HCT116 (cell line): ENCODE measurements at regions not wholly inside any gene's neighbourhood (a gene's known extent, or its start where the extent isn't known, plus 50 kb on each side); places are given as distances from the start of the nearest gene placed in this dataset.

Experiments
- ATAC-seq: fragments of 200-7000 bp; cut with Tn5 transposase; 2 replicates; pipeline ENCODE4 v1.9.1; 2020; ENCODE audit warnings: mild to moderate bottlenecking, moderate library complexity
- BruUV-seq: library from RNA; stranded (reverse); fragments of 400-500 nt; replicated peaks from 2 replicates; lab custom pipeline; 2021; lab: Mats Ljungman, UMichigan
- CTCF ChIA-PET: fragments of 300-600 bp; sonication (Branson Sonifier 250); formaldehyde crosslinking; loops from one replicate; lab custom pipeline; 2021; ENCODE audit warnings: antibody characterized with exemption; lab: Charles Lee
- POLR2A ChIA-PET: fragments of 300-600, 350-600 bp; sonication (Branson Sonifier 250); formaldehyde crosslinking; loops from one replicate; lab custom pipeline; 2021; ENCODE audit warnings: antibody characterized with exemption; lab: Charles Lee
- RAD21 ChIA-PET, 2 experiments: fragments of 300-600 bp; sonication (Branson Sonifier 250); formaldehyde crosslinking; loops; one replicate each; lab custom pipeline; 2023; ENCODE audit warnings: low total read pairs in 2 of 2; ENCODE audit not compliant: uncharacterized antibody in 2 of 2, unreplicated experiment in 2 of 2, low non-redundant PET in 1 of 2; lab: Charles Lee
- DNase-seq: peaks from one replicate; pipeline ENCODE4 v3.0.0-alpha.2; 2010; ENCODE audit warnings: low read depth, low spot score
- H2AFZ ChIP-seq: fragments of 200-600 bp; shearing (Covaris generic), sonication (generic); 2 replicates; pipeline ENCODE4 v1.6.1; 2017; ENCODE audit warnings: low read depth, mixed run types, mixed read lengths, antibody characterized with exemption, low read length; ENCODE audit not compliant: poor library complexity, severe bottlenecking
- H3K27ac ChIP-seq: 2 replicates; pipeline ENCODE4 v1.5.1; 2012; ENCODE audit warnings: low read depth, low read length
- H3K27me3 ChIP-seq: fragments of 200-600 bp; sonication (generic); 2 replicates; pipeline ENCODE4 v1.6.1; 2016; ENCODE audit warnings: mixed run types, low read length, mixed read lengths; ENCODE audit not compliant: insufficient read depth
- H3K36me3 ChIP-seq, 2 experiments: fragments of 200-500 bp in 1 of 2; fragments of 200-600 bp in 1 of 2; sonication (Bioruptor generic) in 1 of 2; sonication (generic) in 1 of 2; 2 replicates each; pipeline versions ENCODE4 v1.5.1 to v1.6.1; 2014 to 2016; ENCODE audit warnings: low read length in 2 of 2, inconsistent platforms in 1 of 2, mixed read lengths in 1 of 2, mixed run types in 1 of 2; ENCODE audit not compliant: insufficient read depth in 2 of 2, control insufficient read depth in 1 of 2
- H3K4me1 ChIP-seq, 2 experiments: fragments of 200-600 bp in 1 of 2; sonication (generic) in 1 of 2; 2 replicates each; pipeline versions ENCODE4 v1.5.1 to v1.6.1; 2012 to 2017; ENCODE audit warnings: low read length in 2 of 2, inconsistent platforms in 1 of 2, mild to moderate bottlenecking in 1 of 2, mixed read lengths in 1 of 2, mixed run types in 1 of 2, moderate library complexity in 1 of 2; ENCODE audit not compliant: insufficient read depth in 2 of 2, control insufficient read depth in 1 of 2
- H3K4me2 ChIP-seq: fragments of 200-600 bp; sonication (generic); 2 replicates; pipeline ENCODE4 v1.6.1; 2017; ENCODE audit warnings: mixed run types, low read length, mixed read lengths
- H3K4me3 ChIP-seq, 2 experiments: fragments of 200-600 bp in 1 of 2; sonication (generic) in 1 of 2; replicated peaks in 1 of 2; 2 replicates each; pipeline ENCODE4 v1.5.1; 2011 to 2016; ENCODE audit warnings: low read length in 2 of 2, control low read depth in 1 of 2, low read depth in 1 of 2, mild to moderate bottlenecking in 1 of 2, mixed read lengths in 1 of 2, mixed run types in 1 of 2
- H3K79me2 ChIP-seq: fragments of 200-600 bp; sonication (generic); 2 replicates; pipeline ENCODE4 v1.6.1; 2017; ENCODE audit warnings: mild to moderate bottlenecking, mixed run types, low read length, moderate library complexity, mixed read lengths; ENCODE audit not compliant: insufficient read depth
- H3K9ac ChIP-seq: fragments of 200-600 bp; sonication (generic); 2 replicates; pipeline ENCODE4 v1.6.1; 2016; ENCODE audit warnings: low read length, mixed read lengths
- H3K9me2 ChIP-seq: fragments of 200-600 bp; sonication (generic), shearing (Covaris generic); 2 replicates; pipeline ENCODE4 v1.6.1; 2017; ENCODE audit warnings: mixed run types, mild to moderate bottlenecking, moderate library complexity; ENCODE audit not compliant: insufficient read depth
- H3K9me3 ChIP-seq, 2 experiments: fragments of 200-500 bp in 1 of 2; fragments of 200-600 bp in 1 of 2; sonication (Bioruptor generic) in 1 of 2; sonication (generic) in 1 of 2; 2 replicates each; pipeline ENCODE4 v1.6.1; 2014 to 2017; ENCODE audit warnings: low read length in 2 of 2, mixed read lengths in 2 of 2, inconsistent platforms in 1 of 2, low read depth in 1 of 2, mild to moderate bottlenecking in 1 of 2, mixed run types in 1 of 2, moderate library complexity in 1 of 2; ENCODE audit not compliant: control insufficient read depth in 1 of 2, insufficient read depth in 1 of 2
- H4K20me1 ChIP-seq: fragments of 200-600 bp; sonication (generic), shearing (Covaris generic); 2 replicates; pipeline ENCODE4 v1.6.1; 2017; ENCODE audit warnings: mixed run types, mild to moderate bottlenecking, moderate library complexity; ENCODE audit not compliant: insufficient read depth
- EGR1 ChIP-seq: IDR thresholded peaks from 2 replicates; pipeline ENCODE4 v1.6.1; 2012; ENCODE audit warnings: low read depth
- EZH2 ChIP-seq: fragments of 200-600 bp; sonication (generic); IDR thresholded peaks from 2 replicates; pipeline ENCODE4 v1.6.1; 2017; ENCODE audit warnings: antibody characterized with exemption, mixed run types
- EZH2phosphoT487 ChIP-seq: fragments of 200-600 bp; IDR thresholded peaks from 2 replicates; pipeline ENCODE4 v1.6.1; 2018; ENCODE audit warnings: antibody characterized with exemption, borderline replicate concordance
- FOSL1 ChIP-seq: IDR thresholded peaks from 2 replicates; pipeline ENCODE4 v1.6.1; 2012; ENCODE audit warnings: low read depth
- JUND ChIP-seq: IDR thresholded peaks from 2 replicates; pipeline ENCODE4 v1.6.1; 2012
- POLR2AphosphoS5 ChIP-seq: IDR thresholded peaks from 2 replicates; pipeline ENCODE4 v1.6.1; 2011; ENCODE audit warnings: mild to moderate bottlenecking, low read depth, low read length, moderate library complexity
- SIN3A ChIP-seq: IDR thresholded peaks from 2 replicates; pipeline ENCODE4 v1.6.1; 2012; ENCODE audit warnings: low read depth
- SP1 ChIP-seq: IDR thresholded peaks from 2 replicates; pipeline ENCODE4 v1.6.1; 2012; ENCODE audit warnings: low read depth
- TCF7L2 ChIP-seq: IDR thresholded peaks from 2 replicates; pipeline ENCODE4 v1.7.0; 2011; ENCODE audit warnings: borderline replicate concordance, inconsistent platforms; ENCODE audit not compliant: insufficient read depth, insufficient read length; ENCODE audit errors: extremely low read depth
- YY1 ChIP-seq: IDR thresholded peaks from 2 replicates; pipeline ENCODE4 v1.6.1; 2011; ENCODE audit warnings: low read length, low read depth, moderate library complexity, mild to moderate bottlenecking; ENCODE audit not compliant: insufficient replicate concordance; ENCODE audit errors: extremely low read depth
- ZFX ChIP-seq: fragments of 450-650 bp; IDR thresholded peaks from 2 replicates; pipeline ENCODE4 v1.6.1; 2017
- ZNF274 ChIP-seq: fragments of 200-500 bp; sonication (Bioruptor generic); IDR thresholded peaks from 2 replicates; pipeline ENCODE4 v1.6.1; 2014; ENCODE audit warnings: mild to moderate bottlenecking, low read depth, low read length, inconsistent platforms
- intact Hi-C: fragments of 100-400 bp; cut with micrococcal nuclease; formaldehyde crosslinking; loops from 2 replicates; pipeline ENCODE4 v1.10.0; 2022
- TF ChIP-seq, protein P1 (sequence below): IDR thresholded peaks from 2 replicates; pipeline ENCODE4 v1.6.1; 2012; ENCODE audit warnings: low read depth
- TF ChIP-seq, protein P2 (sequence below): IDR thresholded peaks from 2 replicates; pipeline ENCODE4 v1.6.1; 2011; ENCODE audit warnings: mild to moderate bottlenecking, low read length, moderate library complexity; ENCODE audit not compliant: insufficient replicate concordance; ENCODE audit errors: extremely low read depth
- TF ChIP-seq, protein P3 (sequence below), 3 experiments: fragments of 200-600 bp in 1 of 3; sonication (generic) in 1 of 3; IDR thresholded peaks in 2 of 3; conservative IDR thresholded peaks in 1 of 3; 2 replicates each; pipeline ENCODE4 v1.5.1; 2012 to 2017; ENCODE audit warnings: low read depth in 2 of 3, low read length in 2 of 3, antibody characterized with exemption in 1 of 3, borderline replicate concordance in 1 of 3, control low read depth in 1 of 3, mild to moderate bottlenecking in 1 of 3, mixed read lengths in 1 of 3, mixed run types in 1 of 3, moderate library complexity in 1 of 3; ENCODE audit not compliant: insufficient read depth in 1 of 3
- TF ChIP-seq, protein P4 (sequence below): IDR thresholded peaks from 2 replicates; pipeline ENCODE4 v1.6.1; 2012

DNA sequence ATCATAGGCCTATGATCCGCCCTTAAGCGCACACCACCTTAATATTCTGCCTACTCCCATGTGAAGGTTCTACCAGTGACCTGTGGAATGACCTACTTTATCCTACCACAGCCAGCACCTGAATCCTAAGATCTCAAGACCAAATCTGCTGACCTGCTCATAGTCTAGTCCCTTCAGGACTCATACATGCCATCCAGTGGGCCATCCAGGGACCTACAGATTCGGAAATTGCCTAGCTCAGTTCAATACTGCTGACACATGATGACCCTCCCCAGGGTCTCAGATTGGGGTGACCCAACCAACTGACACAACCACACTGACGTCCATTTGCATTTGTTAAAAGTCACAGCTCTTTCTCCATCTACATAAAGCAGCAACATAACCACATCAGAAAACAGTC lies 443.8 kb upstream of the ST8SIA4 start:
- no peak overlapping the region for H3K27ac ChIP-seq
- no peak for TF ChIP-seq ZFX
- no peak for TF ChIP-seq EGR1
- no peak for TF ChIP-seq SIN3A
- no peak for TF ChIP-seq FOSL1
- no peak for TF ChIP-seq TCF7L2
- TF ChIP-seq, protein P1, sequence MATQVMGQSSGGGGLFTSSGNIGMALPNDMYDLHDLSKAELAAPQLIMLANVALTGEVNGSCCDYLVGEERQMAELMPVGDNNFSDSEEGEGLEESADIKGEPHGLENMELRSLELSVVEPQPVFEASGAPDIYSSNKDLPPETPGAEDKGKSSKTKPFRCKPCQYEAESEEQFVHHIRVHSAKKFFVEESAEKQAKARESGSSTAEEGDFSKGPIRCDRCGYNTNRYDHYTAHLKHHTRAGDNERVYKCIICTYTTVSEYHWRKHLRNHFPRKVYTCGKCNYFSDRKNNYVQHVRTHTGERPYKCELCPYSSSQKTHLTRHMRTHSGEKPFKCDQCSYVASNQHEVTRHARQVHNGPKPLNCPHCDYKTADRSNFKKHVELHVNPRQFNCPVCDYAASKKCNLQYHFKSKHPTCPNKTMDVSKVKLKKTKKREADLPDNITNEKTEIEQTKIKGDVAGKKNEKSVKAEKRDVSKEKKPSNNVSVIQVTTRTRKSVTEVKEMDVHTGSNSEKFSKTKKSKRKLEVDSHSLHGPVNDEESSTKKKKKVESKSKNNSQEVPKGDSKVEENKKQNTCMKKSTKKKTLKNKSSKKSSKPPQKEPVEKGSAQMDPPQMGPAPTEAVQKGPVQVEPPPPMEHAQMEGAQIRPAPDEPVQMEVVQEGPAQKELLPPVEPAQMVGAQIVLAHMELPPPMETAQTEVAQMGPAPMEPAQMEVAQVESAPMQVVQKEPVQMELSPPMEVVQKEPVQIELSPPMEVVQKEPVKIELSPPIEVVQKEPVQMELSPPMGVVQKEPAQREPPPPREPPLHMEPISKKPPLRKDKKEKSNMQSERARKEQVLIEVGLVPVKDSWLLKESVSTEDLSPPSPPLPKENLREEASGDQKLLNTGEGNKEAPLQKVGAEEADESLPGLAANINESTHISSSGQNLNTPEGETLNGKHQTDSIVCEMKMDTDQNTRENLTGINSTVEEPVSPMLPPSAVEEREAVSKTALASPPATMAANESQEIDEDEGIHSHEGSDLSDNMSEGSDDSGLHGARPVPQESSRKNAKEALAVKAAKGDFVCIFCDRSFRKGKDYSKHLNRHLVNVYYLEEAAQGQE, result no peak
- no peak for TF ChIP-seq EZH2phosphoT487
- TF ChIP-seq SP1, result no peak
- TF ChIP-seq, protein P2, sequence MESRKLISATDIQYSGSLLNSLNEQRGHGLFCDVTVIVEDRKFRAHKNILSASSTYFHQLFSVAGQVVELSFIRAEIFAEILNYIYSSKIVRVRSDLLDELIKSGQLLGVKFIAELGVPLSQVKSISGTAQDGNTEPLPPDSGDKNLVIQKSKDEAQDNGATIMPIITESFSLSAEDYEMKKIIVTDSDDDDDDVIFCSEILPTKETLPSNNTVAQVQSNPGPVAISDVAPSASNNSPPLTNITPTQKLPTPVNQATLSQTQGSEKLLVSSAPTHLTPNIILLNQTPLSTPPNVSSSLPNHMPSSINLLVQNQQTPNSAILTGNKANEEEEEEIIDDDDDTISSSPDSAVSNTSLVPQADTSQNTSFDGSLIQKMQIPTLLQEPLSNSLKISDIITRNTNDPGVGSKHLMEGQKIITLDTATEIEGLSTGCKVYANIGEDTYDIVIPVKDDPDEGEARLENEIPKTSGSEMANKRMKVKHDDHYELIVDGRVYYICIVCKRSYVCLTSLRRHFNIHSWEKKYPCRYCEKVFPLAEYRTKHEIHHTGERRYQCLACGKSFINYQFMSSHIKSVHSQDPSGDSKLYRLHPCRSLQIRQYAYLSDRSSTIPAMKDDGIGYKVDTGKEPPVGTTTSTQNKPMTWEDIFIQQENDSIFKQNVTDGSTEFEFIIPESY, result no peak
- TF ChIP-seq, protein P3, sequence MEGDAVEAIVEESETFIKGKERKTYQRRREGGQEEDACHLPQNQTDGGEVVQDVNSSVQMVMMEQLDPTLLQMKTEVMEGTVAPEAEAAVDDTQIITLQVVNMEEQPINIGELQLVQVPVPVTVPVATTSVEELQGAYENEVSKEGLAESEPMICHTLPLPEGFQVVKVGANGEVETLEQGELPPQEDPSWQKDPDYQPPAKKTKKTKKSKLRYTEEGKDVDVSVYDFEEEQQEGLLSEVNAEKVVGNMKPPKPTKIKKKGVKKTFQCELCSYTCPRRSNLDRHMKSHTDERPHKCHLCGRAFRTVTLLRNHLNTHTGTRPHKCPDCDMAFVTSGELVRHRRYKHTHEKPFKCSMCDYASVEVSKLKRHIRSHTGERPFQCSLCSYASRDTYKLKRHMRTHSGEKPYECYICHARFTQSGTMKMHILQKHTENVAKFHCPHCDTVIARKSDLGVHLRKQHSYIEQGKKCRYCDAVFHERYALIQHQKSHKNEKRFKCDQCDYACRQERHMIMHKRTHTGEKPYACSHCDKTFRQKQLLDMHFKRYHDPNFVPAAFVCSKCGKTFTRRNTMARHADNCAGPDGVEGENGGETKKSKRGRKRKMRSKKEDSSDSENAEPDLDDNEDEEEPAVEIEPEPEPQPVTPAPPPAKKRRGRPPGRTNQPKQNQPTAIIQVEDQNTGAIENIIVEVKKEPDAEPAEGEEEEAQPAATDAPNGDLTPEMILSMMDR (IDR thresholded peaks at IDR 0.05 in 2 of 3, conservative IDR thresholded peaks at IDR 0.05 in 1 of 3; ENCODE audit: borderline replicate concordance in 1 of 3, insufficient read depth in 1 of 3, low read depth in 2 of 3, low read length in 2 of 3), result no peak
- TF ChIP-seq YY1, result no peak
- TF ChIP-seq EZH2, result no peak
- TF ChIP-seq POLR2AphosphoS5, result no peak
- no peak for TF ChIP-seq JUND
- TF ChIP-seq, protein P4, sequence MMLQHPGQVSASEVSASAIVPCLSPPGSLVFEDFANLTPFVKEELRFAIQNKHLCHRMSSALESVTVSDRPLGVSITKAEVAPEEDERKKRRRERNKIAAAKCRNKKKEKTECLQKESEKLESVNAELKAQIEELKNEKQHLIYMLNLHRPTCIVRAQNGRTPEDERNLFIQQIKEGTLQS, result no peak
- TF ChIP-seq ZNF274, result no peak
- no peak overlapping the region for H3K4me3 ChIP-seq
- DNase-seq (no peak), ATAC-seq (no peak)
- H3K27me3 ChIP-seq, result no peaks in the 10 kb centered on the region
- POLR2A ChIA-PET, result no interaction called here
- no peak overlapping the region for H3K4me2 ChIP-seq
- RAD21 ChIA-PET, result no interaction called here
- H3K9me3 ChIP-seq, result no peaks in the 10 kb centered on the region
- intact Hi-C loops, result no loop called here
- no TSS peak for BruUV-seq
- no peaks in the 10 kb centered on the region for H3K36me3 ChIP-seq
- CTCF ChIA-PET, result no interaction called here
- no peaks in the 10 kb centered on the region for H3K79me2 ChIP-seq
- no peaks in the 10 kb centered on the region for H4K20me1 ChIP-seq
- no peak overlapping the region for H3K9ac ChIP-seq
- no peaks in the 10 kb centered on the region for H3K4me1 ChIP-seq
- H2AFZ ChIP-seq, result no peak overlapping the region
- no peaks in the 10 kb centered on the region for H3K9me2 ChIP-seq
